ENCODE measurements at regions not wholly inside any gene's neighbourhood (a gene's known extent, or its start where the extent isn't known, plus 50 kb on each side); places are given as distances from the start of the nearest gene placed in this dataset.

DNA sequence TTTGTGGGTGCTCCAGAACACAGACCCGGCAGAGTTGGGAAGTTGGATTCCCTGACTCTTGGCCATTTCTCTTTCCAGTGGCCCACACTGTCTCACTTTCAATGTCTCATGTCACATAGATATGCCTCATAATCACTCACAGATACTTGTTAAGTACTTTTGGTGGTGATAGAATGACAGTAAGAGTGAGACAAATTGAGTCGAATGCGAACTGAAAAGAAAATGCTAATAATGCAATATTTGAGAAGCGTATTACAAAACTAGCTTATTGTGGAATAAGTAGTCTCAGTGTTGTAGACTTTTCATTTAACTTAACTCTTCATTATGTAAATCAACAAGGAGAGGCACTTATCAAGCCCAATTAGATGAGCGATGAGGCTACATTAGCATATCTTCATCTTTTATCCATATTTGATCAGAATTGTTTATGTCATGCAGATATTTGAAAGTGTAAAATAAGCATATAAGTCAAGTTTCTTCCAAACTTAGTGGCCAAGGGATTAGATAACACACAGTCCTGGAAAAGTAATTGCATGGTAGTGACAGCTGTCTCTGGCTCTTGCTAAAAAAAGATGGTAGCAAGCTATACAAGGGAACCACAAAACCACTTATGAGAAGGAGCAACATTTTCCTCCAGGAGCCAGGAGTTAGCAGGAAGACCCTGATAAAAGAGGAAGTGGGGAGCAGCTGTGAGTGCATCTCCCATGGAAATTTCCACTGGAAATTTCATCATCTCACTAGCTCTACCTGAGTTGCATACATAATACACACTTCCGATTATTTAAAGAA, 243.6 kb downstream of the ARRDC4 start:
- no peak for DNase-seq

DNA sequence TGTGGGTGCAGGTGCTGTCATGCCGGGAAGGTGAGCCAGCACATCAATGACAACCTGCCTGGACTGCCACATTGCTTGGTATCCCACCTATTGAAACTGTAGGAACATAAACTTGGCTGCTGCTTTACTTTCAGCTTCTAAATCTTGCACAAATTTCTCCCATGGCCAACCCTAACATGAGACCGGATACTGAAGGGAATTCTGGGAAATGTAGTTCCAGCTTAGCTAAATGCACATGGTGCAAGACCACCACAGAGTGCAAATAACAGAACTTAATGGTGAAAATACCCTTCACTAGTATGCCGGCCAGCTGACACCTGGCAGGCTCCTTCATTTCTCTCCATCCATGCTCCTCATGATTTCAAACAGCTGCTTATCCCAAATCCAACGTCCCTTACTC, 247.4 kb downstream of the ARRDC4 start:
- DNase-seq, result no peak

- no peak for DNase-seq
These were observed 253.0 kb downstream of the ARRDC4 start for GRCh38 chr15:98213346-98213979.

DNA sequence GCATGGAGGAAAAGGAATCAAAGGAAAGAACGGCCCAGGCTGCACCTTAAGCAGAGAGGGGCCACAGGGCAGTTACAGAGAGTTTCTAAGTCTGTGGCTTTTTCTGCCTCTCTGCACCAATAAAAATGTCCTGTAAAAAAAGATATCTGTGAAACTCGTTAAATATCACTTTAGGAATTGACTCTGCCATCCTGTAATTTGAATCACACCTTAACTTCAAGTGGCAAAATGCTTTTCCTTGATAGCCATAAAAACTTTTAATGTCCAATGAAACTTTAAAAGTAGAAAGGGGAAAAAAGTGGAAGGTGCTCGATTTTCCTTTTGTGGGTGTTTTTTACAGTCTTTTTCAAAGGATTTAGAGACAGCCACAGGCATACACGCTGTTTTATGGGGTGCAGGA, 255.7 kb downstream of the ARRDC4 start:
- no peak for DNase-seq

- no peak for DNase-seq
These were observed 256.9 kb downstream of the ARRDC4 start for GRCh38 chr15:98217356-98217755.

GRCh38 chr15:98221144-98221543, 260.6 kb downstream of the ARRDC4 start:
- no peak for DNase-seq

DNA sequence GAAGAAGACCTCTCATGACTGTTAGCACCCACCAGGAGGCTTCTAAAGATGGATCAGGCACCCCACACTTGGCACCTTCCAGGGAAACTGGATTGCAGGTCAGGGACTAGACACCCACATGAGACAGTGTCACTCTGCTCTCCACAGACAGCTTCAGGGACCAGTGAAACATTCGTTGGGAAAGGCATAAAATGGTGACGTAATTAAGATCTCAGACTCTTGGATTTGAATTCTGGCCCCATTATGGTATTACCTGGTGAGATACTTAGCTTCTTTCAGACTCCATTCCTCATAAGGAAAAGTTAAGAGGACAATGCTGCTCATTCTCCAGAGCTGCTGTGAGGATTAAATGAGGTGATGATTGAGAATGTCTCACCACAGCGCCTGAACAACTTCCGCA, 261.1 kb downstream of the ARRDC4 start:
- no peak for DNase-seq

GRCh38 chr15:98226149-98226548, 265.6 kb downstream of the ARRDC4 start:
- DNase-seq, result no peak

GRCh38 chr15:98226578-98226977, 266.1 kb downstream of the ARRDC4 start:
- no peak for DNase-seq

DNA sequence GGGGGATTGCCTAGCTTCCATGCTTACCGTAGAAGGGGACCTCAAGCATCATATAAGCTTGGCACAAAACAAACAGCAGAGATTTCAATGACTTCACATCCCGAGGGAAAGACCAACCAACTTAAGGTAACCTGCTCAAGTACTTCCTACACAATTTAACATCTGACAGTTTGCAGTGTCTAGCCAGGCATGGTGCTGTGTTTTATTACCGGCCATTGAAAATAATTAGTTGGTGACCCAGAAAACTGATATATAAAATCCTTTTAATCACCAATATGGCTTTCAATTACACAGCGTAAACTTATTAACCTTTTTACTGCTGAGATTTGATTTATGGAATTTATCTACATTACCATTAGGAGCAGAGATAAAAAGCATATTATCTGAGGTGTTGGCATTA, 268.3 kb downstream of the ARRDC4 start:
- DNase-seq, result no peak

DNA sequence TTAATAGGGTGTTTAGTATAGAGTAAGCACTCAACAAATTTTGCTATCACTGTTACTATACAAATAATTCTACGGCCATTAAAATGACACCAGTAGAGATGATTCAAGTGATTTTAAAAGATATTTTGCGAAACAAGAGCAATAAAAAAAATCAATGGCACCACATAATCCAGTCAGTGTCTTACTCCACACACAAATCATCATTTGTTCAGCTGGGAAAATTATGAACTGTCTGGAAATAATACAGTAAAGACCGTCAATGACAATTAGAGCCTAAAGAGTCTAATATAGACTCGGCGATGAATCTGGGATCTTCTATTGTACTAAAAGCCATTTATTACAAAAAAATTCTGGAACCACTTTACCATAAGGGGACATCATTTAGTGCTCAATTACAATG, 270.5 kb downstream of the ARRDC4 start:
- DNase-seq, result no peak

GRCh38 chr15:98231696-98232440, 271.4 kb downstream of the ARRDC4 start:
- no peak for DNase-seq

GRCh38 chr15:98232761-98233160, 272.3 kb downstream of the ARRDC4 start:
- DNase-seq, result no peak

- DNase-seq, result no peak
These were observed 273.4 kb downstream of the ARRDC4 start for GRCh38 chr15:98233873-98234272.

DNA sequence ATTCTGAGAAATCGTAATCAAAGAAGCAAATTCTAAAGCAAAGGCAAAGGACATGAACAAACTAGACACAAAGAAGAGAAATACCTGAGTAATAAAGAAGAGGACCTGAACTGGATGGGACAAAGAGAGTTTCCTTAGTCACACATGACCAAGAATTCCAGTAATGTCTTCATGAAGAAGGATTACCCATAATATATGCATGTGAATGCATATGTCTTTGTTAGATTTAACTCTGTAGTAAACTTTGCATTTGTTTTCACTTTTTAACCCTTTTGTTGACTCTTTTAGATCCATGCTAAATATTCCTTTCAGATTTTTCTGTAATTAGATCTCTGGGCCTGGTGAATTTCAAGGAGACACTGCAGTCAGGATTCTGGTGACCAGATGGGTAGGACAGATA, 279.8 kb downstream of the ARRDC4 start:
- DNase-seq, result no peak

DNA sequence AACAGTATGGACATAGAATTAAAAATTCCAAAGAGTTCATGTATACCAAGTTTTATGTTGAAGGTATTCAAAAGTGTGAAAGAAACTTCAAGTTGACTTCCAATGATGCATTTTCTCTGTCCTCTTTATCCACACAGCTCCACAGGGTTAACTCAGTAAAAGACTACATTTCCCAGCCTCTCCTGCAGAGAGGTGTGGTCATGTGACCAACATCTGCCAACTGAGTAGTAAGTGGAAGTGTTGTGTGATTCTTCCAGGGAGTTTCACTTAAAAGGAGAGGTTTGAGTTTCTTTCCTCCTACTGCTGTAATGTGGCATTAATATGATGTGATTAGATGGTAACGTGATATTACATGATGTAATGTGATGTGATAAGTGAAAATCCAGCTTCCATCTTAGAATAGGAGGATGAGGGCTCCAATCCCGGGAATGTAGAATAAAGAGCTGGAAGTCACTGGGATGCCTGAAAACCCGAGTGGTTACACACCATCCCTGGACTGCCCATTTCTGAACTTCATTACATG, 280.6 kb downstream of the ARRDC4 start:
- no peak for DNase-seq

GRCh38 chr15:98257290-98257689, 296.8 kb downstream of the ARRDC4 start:
- no peak for DNase-seq

DNA sequence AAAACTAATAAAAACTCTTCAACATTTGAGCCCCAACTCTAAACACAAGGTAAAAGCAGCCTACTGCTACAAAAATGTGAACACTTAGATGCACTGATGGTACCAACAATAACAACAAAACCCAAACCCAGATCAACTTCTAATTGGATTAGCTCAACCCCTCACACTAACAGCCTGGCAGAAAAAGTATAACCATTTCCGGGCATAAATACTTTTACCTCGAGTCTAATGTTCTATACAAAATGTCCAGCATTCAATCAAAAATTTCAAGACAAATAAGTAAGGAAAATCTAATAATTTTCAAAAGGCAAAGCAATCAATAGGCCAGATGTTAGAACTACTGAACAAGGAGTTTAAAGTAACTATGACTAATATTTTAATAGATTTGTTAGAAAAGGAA, 303.3 kb downstream of the ARRDC4 start:
- no peak for DNase-seq

DNA sequence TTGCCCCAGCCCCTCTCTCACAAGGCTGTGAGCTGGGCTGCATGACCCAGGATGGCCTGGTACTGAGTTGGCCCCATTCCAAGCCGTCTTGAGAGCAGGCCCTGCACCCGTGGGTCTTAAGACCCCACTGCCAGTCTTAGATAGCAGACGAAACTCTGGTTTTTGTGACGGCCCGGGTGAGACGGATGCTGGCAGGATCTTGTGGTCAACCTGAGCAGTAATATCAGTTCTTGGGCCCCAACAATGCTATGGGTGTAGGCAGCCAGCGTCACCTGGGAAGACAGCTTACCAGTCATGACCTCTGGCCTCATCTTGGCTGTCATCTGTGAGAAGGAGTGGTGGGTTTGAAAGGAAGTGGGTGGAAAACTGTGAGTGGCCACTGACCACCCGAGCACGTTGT, 305.8 kb downstream of the ARRDC4 start:
- no peak for DNase-seq

- no peak for DNase-seq
These were observed 307.7 kb downstream of the ARRDC4 start for GRCh38 chr15:98268163-98268562.

GRCh38 chr15:98272625-98273024, 312.1 kb downstream of the ARRDC4 start:
- no peak for DNase-seq

DNA sequence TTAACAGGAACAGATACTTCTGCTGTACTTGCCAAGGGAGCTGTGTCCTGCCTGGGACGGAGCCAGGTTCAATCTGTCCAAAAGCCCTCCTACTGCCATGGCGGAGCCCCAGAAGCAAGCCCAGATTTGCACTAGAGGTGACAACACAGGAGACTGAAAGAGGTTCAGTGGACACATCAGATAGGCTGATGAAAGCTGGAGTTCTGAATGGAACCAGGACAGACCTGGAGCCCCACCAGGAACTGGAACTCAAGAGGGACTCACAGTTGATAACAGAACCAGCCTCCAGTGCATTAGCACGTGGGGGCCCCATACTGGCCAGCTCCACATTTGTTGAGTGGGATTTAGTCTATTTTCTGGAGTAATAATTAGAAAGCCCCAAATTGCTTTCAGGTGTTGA, 315.5 kb downstream of the ARRDC4 start:
- no peak for DNase-seq

- no peak for DNase-seq
These were observed 317.1 kb downstream of the ARRDC4 start for GRCh38 chr15:98277602-98278001.

Measured in GF-D8 (cell line).